HT1080 (cell line): ENCODE measurements at regions not wholly inside any gene's neighbourhood (a gene's known extent, or its start where the extent isn't known, plus 50 kb on each side); places are given as distances from the start of the nearest gene placed in this dataset.

ENCODE experiments used
- DNase-seq: peaks from one replicate; pipeline ENCODE4 v3.0.0-alpha.2; 2015; ENCODE audit warnings: low read depth

DNA sequence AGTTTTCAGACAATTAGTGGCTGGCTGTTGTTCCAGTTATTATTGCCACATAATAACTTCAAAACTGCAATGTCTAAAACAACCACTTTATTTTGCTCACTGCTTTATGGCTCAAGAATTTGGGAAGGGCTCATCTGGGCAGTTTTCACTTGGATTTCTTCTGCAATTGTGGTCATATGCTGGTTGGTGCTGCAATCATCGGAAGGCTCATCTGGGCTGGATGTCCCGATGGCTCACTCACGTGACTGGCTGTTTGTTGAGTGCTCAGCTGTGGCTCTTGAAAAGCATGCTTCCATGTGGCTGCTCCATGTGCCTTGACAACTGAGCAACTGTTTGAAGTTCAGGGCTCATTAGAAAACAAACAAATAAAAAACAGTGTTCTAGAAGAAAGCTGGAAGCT is 1032.5 kb downstream of the DTWD2 start:
- no peak for DNase-seq

DNA sequence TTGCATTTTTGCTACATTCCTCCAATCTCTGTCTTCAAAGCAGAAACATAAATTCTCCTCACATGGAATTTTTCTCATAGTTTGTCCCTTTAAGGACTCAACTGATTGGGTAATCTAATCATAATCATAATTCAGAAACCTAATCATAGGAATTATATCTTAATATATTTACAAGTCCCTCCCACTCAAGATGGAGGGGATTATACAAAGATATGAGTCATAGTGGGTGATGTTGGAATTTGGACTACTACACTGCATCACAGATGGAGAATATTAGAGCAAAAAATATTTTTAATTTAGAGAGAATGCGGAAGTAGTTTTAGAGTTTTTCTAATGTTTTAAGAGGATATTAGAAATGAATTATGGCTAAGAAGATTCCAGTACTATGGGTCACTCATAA is 1034.0 kb downstream of the DTWD2 start:
- no peak for DNase-seq

DNA sequence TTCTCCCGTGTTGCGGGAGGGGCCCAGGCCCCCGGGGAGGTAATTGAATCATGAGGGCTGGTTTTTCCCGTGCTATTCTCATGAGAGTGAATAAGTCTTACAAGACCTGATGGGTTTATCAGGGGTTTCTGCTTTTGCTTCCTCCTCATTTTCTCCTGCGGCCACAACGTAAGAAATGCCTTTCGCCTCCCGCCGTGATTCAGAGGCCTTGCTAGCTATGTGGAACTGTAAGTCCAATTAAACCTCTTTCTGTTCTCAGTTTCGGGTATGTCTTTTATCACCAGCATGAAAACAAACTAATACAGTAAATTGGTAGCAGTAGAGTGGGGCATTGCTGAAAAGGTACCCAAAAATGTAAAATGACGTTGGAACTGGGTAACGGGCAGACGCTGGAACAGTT is 1035.1 kb downstream of the DTWD2 start:
- DNase-seq: no peak

DNA sequence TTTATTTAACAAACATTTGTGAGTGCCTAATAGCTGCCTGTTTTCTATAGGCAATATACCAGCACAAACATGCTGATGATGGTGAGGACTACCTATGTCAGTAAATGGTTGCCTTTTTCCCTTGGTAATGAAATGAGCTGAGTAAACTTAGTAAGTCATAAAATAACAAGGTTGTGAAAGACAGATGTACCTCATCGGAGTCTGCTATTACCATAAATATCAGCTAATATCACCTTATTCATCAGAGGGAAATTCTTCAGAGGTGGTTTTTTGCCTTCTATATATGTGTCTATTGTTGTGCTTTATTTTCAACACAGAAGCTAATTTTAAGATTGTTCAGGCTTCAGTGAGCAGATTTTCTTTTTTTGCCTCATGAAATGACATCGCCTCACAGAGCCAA is 1040.5 kb downstream of the DTWD2 start:
- DNase-seq: no peak

DNA sequence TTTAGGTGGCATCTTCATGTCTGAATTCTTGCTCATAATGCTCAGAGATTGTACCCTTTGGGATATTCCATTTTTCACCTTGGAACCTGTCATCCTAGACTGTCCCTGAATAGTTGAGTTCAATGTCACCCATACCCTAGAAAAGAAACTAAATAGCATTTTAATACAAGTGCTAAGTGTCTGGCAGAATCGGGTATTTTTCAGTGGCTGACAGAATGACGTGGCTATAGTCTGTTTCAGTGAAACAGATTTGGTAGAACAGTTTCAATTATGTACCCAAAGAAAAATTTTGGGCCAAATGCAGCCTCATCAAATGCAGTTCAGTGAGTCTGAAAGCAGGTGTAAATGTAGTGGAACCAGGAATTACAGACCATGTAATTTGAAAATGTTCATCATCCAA is 1041.2 kb downstream of the DTWD2 start:
- no peak for DNase-seq

DNA sequence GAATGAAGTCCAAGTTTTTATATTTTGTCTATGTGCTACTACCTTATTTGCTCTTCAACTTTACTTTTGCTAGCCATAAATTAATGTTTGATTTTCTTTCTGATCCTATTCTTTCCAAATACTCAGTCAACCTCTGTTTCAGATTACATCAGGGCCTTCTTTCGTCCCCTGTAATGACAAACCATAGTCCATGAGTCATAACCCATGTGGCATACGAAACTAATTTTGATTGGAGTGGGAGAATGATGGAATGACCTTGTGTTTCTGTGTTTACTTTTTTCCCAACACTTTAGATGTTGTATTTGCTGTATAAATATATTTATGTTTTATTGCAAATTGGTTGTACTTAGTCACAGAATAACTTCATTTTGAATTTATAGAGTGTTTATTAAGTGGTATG is 1043.1 kb downstream of the DTWD2 start:
- no peak for DNase-seq

DNA sequence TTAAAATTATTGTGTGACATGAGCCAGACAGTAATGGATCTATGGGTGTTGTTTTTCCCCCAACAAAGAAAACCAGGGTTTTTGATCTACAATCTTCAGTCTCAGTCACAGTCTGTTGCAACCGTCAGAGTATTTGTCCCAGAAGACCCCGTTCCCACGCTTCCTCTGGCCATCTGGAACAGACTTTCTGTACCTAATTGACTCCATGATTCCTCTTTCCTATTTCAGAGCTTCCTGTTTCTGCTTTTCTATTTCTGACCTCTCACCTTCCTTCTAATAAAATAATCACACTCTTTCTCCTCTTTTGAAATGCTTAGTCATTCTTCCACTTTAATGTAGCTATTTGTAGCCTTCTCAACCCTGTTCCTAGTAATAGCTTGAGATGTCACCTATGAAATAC is 1044.8 kb downstream of the DTWD2 start:
- DNase-seq: no peak

DNA sequence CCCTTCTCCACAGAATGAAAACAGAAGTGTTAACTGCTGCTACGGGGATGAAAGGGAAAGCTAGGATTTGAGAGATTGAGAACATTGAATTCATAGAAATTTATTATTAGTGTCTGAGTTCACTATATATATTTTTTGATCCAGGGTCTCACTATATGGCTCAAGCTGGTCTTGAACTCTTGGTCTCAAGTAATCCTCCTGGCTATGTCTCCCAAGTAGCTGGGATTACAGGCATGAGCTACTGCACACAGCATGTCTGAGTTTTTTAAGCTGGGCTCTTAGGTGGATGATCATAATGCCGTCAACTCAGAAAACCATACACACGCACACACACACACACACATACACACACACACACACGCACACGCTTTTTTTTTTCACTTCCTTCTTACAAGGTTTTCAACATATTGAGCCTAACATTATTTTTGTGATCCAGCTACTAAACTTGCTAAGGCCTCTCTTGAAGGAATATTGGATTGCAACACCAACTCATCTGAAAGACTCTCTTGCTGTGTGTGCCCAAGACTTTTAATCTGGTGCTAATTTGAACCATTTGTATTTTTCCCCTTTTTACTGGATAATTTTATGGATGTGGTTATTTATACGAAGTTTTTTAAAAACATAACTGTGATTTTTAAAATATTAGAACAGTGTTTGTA is 1045.4 kb downstream of the DTWD2 start:
- DNase-seq: no peak

DNA sequence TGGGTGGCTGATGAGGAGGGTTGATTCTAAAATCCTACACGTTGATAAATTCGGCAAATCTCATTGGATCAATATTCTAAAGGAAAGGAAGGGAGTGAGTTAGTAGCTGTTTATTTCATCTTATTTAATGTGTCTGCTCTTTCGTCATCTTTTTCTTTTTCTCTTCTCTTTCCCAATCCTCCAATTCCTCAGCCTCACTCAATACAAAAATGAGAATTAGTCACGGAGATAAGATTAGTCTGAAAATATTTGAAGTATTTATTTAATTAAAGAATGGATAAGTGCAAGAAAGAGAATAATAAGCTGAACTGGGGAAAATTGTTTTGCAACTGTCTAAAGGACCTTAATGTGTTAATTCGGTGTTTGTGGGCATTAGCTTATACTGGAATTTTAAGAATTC is 1095.1 kb downstream of the DTWD2 start:
- DNase-seq: no peak

DNA sequence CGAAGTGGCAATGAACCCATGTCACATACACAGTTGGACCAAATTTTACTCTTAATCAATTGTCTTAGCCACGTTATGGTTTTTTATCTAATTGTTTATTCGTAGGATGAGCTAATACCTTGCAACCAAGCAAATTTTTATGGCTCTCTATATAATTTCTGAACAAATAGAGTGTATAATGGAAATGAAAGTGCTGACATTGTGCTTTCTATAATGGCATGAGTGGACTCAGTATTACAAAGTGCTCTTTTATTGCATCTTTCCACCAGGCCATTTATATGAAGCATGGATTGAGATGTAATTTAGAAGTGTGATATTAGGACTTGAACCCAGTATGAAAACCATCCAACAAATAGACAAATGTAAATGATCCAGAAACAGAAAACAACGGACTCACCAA is 1096.0 kb downstream of the DTWD2 start:
- no peak for DNase-seq

DNA sequence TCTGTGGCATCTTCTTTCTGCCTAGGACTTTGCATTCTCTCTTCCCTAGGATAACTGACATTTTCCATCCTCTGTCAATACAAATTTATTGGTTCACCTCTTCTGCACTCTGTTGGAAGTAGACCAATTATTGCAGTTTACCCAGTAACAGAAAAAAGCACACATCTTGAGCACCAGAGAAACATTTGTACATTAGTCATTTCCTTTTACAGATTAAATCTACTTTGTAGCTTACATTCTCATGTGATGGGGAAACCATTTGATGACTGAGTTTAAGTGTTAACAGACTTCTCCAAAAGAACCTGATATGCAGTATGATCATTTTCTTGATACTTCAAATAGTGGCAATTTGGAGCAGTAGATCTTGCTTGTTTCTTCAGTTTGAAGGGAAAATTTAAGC is 1098.8 kb downstream of the DTWD2 start:
- peak; percentile 66 for DNase-seq

DNA sequence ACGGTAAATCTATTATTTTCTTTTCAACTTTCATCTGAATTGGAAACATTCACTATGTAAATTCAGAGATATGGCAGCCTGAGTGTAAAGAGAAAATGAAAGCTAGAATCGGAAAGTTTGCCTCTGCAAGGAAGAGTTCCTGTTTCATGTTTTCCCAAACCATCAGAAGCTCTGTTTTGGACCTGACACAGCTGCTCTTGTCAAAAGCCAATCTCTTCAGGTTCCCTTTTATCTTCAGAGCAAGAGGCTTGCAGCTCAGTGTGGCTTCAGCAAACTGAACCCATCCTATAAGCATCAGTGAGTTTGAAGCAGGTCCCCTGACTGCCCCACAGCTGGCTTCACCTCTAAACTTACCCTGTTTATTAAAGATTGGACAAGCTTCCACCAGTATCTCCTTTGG is 1099.7 kb downstream of the DTWD2 start:
- DNase-seq: peak; percentile 4

DNA sequence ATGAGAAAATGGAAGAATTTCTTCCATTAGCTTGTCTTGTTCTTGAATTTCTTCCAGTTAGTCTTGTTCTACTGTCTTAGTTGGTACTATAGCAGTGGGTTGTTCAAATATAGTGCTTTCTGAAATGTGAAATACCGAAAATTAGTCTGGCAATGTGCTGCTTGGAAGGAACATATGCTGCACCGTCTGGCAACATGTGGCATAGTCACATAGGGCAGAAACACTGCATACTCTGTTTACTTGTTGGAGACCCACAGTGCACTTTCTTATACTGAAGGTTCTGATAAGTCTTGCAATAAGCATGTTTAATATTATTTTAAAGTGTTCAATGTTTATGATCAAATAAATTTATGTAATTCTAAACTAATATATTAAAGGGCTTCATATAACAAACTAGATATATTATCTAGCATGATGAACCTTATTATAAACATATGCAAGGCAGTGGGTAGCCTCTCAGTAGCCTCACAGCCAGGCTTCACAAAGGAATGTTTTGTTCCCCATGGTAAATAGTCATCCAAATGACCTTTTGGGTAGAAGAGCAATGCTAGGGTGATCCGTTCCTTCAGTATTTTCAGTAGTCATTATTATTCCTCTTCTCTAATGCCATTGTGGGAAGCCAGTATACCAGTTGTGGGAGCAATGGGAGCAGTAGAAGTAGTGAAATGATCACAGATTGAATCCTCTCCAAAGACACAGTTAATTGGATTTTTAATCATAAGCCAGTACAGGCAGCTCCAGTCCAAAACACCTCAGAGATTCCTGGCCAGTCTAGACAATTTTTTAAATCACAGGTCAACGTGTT is 1106.7 kb downstream of the DTWD2 start:
- no peak for DNase-seq

DNA sequence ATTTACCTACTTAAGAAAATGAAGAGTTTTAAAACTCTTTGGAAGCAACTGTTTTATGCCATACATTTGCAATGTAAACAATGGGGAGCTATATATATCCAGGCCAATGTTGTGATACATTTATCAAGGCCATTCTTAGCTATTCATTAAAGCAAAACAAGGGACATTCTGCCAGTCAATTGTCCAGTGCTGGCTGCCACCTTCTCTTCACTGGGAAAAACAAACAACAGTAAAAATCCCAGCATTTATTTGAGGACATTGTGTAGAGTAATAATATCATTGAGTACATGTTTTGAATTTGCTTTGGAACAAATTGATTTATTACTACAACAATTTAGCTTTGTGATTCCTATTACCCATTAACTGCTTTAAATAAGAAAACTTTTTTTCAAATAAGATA is 1107.4 kb downstream of the DTWD2 start:
- DNase-seq: no peak

DNA sequence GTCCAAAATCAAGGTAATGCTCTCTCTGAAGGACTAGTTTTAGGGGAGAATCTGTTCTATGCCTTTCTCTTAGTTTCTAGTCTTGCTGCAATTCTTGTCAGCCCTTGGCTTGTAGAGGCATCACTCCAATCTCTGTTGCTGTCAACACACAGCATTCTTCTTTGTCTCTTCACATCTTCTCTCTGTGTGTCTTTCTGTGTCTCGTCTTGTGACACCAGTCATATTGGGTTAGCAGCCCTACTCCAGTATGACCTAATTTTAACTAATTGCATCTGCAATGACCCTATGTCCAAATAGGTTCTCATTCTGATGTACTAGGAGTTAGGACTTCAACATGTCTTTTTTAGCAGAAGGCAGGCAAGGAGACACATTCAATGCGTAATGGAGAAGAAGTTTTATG is 1110.6 kb downstream of the DTWD2 start:
- no peak for DNase-seq

DNA sequence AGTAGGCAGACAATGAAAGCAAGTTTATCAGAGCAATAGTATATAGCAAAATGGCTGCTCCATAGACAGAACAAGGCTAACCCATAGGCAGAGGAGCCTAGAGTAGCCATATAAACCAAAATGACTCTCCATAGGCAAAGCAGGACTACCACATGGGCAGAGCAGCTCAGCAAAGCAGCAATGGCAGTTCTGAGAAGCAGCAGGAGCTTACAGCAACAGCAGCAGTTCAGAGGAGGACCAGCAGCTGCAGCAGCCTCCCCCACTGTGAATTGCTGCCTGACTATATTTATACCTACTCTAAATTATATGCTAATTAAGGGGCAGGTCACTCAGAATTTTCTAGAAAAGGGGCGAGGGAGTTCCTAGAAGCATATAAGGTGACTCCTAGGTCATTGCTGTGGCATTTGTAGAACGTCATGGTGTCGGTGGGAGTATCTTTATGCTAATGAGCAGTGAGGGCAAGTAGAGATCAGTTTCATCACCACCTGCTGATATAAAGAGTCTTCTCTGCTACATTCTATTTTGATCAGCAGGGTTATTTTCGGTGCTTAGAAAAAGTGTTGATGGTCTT is 1115.5 kb downstream of the DTWD2 start:
- DNase-seq: no peak

DNA sequence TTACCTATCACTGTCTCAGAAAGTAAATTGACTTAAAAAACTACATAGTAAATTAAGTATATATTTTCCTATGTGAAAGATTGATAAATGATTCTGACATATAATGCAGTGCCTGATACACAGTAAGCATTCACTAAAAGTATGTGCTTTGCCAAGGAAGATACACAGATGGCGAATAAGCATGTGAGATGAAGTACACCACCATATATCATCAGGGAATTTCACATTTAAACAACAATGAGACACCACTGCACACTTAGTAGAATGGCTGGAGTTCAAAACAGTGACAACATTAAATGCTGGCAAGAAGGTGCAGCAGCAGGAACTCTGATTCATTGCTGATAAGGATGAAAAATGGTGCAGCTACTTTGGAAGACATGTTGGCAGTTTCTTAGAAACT is 1118.8 kb downstream of the DTWD2 start:
- DNase-seq: no peak

DNA sequence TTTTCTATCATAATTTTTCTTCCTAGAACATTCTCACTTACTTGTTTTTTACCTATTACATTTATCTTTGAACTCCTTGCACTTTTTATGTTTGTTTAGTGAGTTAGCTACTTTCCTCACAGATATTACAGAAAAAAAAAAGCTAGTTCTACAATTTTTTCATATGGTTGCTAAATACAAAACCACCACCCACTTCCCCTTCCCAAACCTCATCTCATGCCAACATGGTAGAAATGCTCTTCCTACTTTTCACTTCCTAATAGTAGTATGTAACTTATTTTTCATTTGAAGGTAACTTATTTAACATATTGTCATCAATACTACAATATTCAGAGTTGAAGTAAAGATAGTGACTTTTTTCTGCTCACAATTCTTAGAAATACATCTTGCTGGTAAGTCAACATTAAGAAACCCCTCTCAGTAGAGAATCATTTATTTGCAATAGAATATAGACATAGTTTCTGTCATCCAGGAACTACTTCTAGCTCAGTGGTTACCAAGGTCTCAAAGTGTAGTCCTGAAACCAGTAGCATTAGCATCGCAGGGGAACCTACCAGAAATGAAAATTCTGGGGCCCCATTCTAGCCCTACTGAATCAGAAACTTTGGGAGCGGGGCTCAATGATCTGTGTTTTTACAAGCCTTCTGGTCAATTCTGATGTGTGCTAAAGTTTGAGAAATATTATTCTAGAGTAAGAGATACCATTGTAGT is 1124.6 kb downstream of the DTWD2 start:
- no peak for DNase-seq

DNA sequence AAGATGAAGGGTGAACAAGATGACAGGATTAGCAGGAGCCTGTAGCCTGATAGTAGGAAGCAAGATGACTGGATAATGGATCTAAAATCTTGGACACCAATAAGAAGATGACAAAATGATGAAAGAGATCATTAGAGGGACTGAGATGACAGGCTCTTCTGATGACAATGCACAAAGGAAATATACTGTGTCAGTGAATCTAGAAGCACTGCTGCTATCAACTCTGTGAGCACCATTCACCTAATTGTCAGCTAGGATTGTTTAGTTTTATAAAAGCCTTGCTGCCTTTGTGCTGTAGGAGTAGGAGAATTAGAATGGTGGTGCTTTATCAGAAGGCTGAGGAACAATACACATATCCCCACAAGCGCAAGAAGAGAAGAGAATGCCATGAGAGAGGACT is 1127.8 kb downstream of the DTWD2 start:
- DNase-seq: no peak

DNA sequence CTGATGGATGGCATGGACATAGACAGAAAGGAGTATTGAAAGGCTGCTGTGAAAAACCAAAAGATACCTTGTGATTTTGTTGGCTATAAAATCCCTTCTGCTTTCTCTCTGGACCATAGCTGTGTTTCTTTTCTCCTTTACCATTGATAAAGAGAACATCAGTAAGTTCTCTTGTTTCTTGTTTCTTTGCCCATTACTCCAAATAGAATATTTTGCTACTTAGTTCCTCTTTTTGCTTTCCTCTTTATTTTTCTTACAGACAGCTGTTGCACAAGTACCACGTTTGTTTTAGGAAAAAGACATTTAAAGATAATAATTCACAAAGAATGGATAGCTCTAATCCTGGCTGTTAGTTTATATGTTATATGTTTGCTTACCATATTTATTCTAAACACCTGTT is 1129.2 kb downstream of the DTWD2 start:
- DNase-seq: no peak

DNA sequence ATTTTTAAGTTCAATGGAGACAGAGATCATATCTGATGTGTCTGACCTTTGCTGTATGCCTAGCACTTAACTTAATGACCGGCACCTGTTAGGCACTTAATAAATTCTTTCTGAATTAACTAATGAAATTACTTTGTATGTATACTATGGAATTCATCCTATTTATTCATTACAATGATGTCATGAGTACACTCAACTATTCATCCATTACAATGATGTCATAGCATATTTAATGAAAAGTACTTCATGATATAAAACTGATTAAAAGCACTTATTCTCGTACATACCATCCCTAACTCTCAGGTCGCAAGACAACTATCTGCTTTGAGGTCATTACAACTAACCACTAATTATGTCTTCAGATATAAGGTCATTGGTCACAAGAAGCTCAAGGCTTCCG is 1131.6 kb downstream of the DTWD2 start:
- no peak for DNase-seq

DNA sequence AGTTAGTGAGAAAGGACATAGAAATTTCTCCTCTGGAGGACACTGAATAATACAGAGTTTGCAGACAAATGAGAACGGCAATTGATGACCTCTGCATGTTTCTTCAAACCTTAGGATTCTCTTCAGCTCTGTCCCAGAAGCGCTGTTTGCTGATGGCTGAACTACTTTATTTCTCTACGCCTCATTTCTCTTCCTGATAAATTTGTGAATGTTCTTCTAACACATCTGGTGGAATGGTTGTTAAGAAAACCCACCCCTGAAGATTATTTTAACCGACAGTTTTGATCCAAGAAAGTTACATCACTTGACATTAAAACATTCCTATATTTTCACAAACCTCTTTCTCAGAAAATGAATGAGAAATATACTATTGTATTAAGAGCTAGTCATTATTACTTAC is 1150.6 kb downstream of the DTWD2 start:
- DNase-seq: no peak
